A673 (cell line): ENCODE measurements at regions not wholly inside any gene's neighbourhood (a gene's known extent, or its start where the extent isn't known, plus 50 kb on each side); places are given as distances from the start of the nearest gene placed in this dataset.

Source experiments
- CTCF ChIP-seq: fragments of 300-800, 200-600 bp; sonication (generic); conservative IDR thresholded peaks from 2 replicates; pipeline ENCODE4 v1.5.1; 2017; ENCODE audit warnings: low read depth, mild to moderate bottlenecking, antibody characterized with exemption, low read length, moderate library complexity, mixed read lengths
- EZH2 ChIP-seq: fragments of 200-600 bp; sonication (generic); IDR thresholded peaks from 2 replicates; pipeline ENCODE4 v1.6.1; 2017; ENCODE audit warnings: borderline replicate concordance, low read depth, mild to moderate bottlenecking, mixed read lengths, antibody characterized with exemption, low read length; ENCODE audit not compliant: poor library complexity, severe bottlenecking

GRCh38 chr6:150539568-150539967, 60.1 kb upstream of the PLEKHG1 start:
- TF ChIP-seq EZH2, result no peak
- no peak for TF ChIP-seq CTCF
